Immature natural killer cell (primary cell): ENCODE measurements at regions not wholly inside any gene's neighbourhood (a gene's known extent, or its start where the extent isn't known, plus 50 kb on each side); places are given as distances from the start of the nearest gene placed in this dataset.

Experiments used
- DNase-seq, 3 donors: peaks; one replicate each; pipeline ENCODE4 v3.0.0; 2022; ENCODE audit warnings: mixed read lengths in 1 of 3
- H3K27ac Mint-ChIP-seq, 6 donors: one replicate each; pipeline ENCODE4 v1.8.0; 2020; ENCODE audit warnings: mixed read lengths in 6 of 6, mild to moderate bottlenecking in 5 of 6, inconsistent platforms in 4 of 6, moderate library complexity in 3 of 6
- H3K27me3 Mint-ChIP-seq, 3 donors: one replicate each; pipeline ENCODE4 v1.8.0; 2020 to 2021; ENCODE audit warnings: low read depth in 3 of 3, mild to moderate bottlenecking in 3 of 3, mixed read lengths in 3 of 3, moderate library complexity in 3 of 3, inconsistent platforms in 1 of 3
- H3K36me3 Mint-ChIP-seq, 3 donors: one replicate each; pipeline ENCODE4 v1.8.0; 2020; ENCODE audit warnings: mixed read lengths in 3 of 3, inconsistent platforms in 2 of 3, mild to moderate bottlenecking in 2 of 3
- H3K4me1 Mint-ChIP-seq, 2 donors: one replicate each; pipeline ENCODE4 v1.8.0; 2020; ENCODE audit warnings: inconsistent platforms in 2 of 2, mild to moderate bottlenecking in 2 of 2, mixed read lengths in 2 of 2, moderate library complexity in 1 of 2
- H3K4me3 Mint-ChIP-seq, 5 donors: one replicate each; pipeline ENCODE4 v1.8.0; 2020; ENCODE audit warnings: mild to moderate bottlenecking in 5 of 5, mixed read lengths in 5 of 5, inconsistent platforms in 3 of 5, moderate library complexity in 3 of 5
- H3K9me3 Mint-ChIP-seq, 6 donors: one replicate each; pipeline ENCODE4 v1.8.0; 2020; ENCODE audit warnings: mild to moderate bottlenecking in 6 of 6, mixed read lengths in 6 of 6, inconsistent platforms in 4 of 6, moderate library complexity in 3 of 6

GRCh38 chr5:20055301-20055700 is 67.3 kb upstream of the CDH18 start:
- Mint-ChIP-seq H3K27ac (no peak overlapping the region), H3K4me1 (no peaks in the 10 kb centered on the region), H3K9me3 (peaks cover 8 to 58% (median 23%) of the 10 kb centered on the region in 6 donors), H3K36me3 (no peaks in the 10 kb centered on the region), H3K4me3 (no peak overlapping the region), H3K27me3 (no peaks in the 10 kb centered on the region)
- DNase-seq, result no peak

- Mint-ChIP-seq H3K4me3 (no peak overlapping the region), H3K4me1 (no peaks in the 10 kb centered on the region)
Measured at GRCh38 chr5:20050262-20050661, 62.3 kb upstream of the CDH18 start.

DNA sequence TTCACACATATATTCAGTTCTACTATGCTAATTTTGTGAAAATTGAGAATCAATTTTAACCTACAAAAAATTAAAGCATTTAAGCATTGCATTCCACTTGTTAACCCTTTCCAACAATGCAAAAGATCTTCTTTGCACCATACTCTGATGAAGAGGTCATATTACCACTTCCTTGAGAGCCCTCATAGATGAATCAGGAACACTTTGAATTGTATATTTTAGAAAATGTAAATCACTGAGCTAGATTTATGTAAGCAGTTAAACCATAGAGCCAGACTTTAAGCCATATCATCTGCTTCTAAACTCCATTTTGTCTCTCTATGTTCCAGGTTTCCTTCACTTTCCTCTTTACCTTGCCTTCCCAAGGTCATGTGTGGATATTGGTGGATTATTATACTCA is 56.5 kb upstream of the CDH18 start:
- no peak overlapping the region for H3K4me3 Mint-ChIP-seq
- H3K9me3 Mint-ChIP-seq, result peaks cover 10 to 47% (median 25%) of the 10 kb centered on the region in 6 donors
- no peak overlapping the region for H3K27ac Mint-ChIP-seq
- no peaks in the 10 kb centered on the region for H3K36me3 Mint-ChIP-seq
- H3K4me1 Mint-ChIP-seq, result no peaks in the 10 kb centered on the region
- H3K27me3 Mint-ChIP-seq, result no peaks in the 10 kb centered on the region
- DNase-seq, result no peak

More at GRCh38 chr5:20050262-20050661, 62.3 kb upstream of the CDH18 start:
- Mint-ChIP-seq H3K27ac (no peak overlapping the region), H3K9me3 (peaks cover 11 to 56% (median 20%) of the 10 kb centered on the region in 6 donors), H3K27me3 (peaks cover 0 to 2% (median 0%) of the 10 kb centered on the region in 3 donors), H3K36me3 (no peaks in the 10 kb centered on the region)
- no peak for DNase-seq

- H3K9me3 Mint-ChIP-seq, result peaks cover 15 to 66% (median 38%) of the 10 kb centered on the region in 6 donors
- H3K27ac Mint-ChIP-seq, result no peak overlapping the region
- H3K4me3 Mint-ChIP-seq, result no peak overlapping the region
- no peaks in the 10 kb centered on the region for H3K4me1 Mint-ChIP-seq
- peaks cover 0 to 4% (median 0%) of the 10 kb centered on the region in 3 donors for H3K36me3 Mint-ChIP-seq
- no peak for DNase-seq
- H3K27me3 Mint-ChIP-seq, result no peaks in the 10 kb centered on the region
Measured at GRCh38 chr5:20041326-20042274, 53.6 kb upstream of the CDH18 start.

DNA sequence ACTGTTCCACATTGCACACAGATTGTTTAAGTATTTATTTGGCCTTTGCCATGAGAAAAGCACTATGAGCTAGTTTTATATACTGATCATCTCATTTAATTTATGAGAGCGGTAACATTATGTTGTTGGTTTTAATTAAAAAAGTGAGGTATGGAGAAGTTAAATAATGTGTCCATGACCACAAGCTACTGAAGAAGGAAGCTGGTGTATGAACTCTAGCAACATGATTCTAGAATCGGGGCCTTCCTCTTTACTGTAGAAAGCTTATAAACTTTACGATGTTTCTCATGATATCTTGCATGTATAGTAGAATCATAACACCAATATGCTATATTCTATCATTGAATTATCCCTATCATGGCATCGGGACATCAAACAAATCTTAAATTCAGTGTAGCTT is 52.9 kb upstream of the CDH18 start:
- Mint-ChIP-seq H3K27ac (no peak overlapping the region), H3K27me3 (no peaks in the 10 kb centered on the region), H3K36me3 (peaks cover 0 to 4% (median 0%) of the 10 kb centered on the region in 3 donors), H3K4me3 (no peak overlapping the region), H3K9me3 (peaks cover 12 to 64% (median 39%) of the 10 kb centered on the region in 6 donors), H3K4me1 (no peaks in the 10 kb centered on the region)
- no peak for DNase-seq
